Skin epidermis (tissue), 12 donors: ENCODE measurements at regions not wholly inside any gene's neighbourhood (a gene's known extent, or its start where the extent isn't known, plus 50 kb on each side); places are given as distances from the start of the nearest gene placed in this dataset.

Experiments used
- H3K27ac ChIP-seq, 21 experiments: fragments of 200-600 bp; sonication (generic) in 11 of 21; one replicate each; pipeline ENCODE4 v1.5.0; 2020; ENCODE audit warnings: mild to moderate bottlenecking in 3 of 21, inconsistent platforms in 2 of 21, moderate library complexity in 2 of 21
- H3K4me3 ChIP-seq, 7 experiments: fragments of 200-600 bp; sonication (generic) in 2 of 7; one replicate each; pipeline ENCODE4 v1.5.0; 2020; ENCODE audit warnings: inconsistent platforms in 2 of 7, mild to moderate bottlenecking in 2 of 7, moderate library complexity in 1 of 7

- no peak overlapping the region for H3K27ac ChIP-seq
- no peak overlapping the region for H3K4me3 ChIP-seq
Measured at GRCh38 chr16:6888531-6888930, 444.1 kb upstream of the RBFOX1 start.

DNA sequence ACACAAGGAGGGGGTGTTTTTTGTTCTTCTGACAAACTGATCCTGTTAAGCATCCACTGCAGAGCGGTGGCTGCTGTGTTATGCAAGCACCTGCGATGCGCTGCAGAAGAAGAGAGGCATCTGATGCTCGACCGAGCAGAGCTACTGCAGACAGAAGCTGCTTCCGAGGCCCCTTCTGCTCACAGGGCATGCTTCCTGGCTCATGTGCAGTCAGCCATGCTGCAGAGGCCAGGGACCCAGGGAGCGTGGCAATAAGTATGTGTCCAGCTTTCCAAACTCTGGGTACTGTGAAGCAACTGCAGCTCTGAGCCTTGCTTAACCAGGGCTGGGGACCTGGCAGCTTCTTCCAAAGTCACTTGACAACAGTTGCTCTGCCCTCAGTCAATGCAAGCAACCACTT lies 448.6 kb upstream of the RBFOX1 start:
- H3K4me3 ChIP-seq, result no peak overlapping the region
- H3K27ac ChIP-seq, result no peak overlapping the region

GRCh38 chr16:6880263-6880662 lies 452.4 kb upstream of the RBFOX1 start:
- Histone ChIP-seq H3K27ac (no peak overlapping the region), H3K4me3 (no peak overlapping the region)

DNA sequence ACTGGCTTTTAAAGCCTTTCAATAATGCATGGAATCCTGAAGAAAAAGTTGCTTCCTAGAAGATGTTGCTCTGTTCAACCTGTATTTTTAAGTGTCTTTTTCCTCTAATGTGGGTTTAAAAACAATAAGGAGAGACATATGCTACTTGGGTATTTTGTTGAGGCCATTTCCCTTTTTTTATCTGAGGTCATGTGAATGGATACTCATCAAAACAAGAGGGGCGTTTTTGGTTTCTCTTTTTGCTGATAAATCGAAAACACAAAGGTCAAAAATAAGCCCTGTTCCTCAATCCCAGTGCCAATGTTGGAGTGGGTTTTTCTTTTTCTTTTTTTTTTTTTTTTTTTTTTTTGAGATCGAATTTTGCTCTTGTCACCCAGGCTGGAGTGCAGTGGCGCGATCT lies 468.0 kb upstream of the RBFOX1 start:
- no peak overlapping the region for H3K4me3 ChIP-seq
- peak overlapping the region in 1 of 21 experiments; percentile 17 for H3K27ac ChIP-seq

DNA sequence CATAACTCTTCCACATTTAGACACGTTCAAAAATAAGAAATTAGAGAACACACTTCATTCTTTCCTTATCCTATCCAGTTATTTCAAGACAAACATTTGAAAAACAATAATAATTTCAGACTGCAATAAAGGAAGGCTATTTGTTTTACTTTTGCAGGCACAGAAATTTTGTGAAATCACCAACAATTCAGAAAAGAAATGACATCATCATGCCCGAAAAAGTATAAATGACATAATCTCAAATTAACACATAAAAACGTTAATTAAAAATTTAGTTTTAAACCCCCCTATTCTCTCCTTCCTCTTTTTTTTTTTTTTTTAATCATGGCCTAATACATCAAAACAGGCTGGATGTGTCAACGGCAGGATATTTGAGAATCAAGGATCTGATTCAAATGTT lies 468.4 kb upstream of the RBFOX1 start:
- no peak overlapping the region for H3K4me3 ChIP-seq
- H3K27ac ChIP-seq, result peak overlapping the region in 1 of 21 experiments; percentile 17

DNA sequence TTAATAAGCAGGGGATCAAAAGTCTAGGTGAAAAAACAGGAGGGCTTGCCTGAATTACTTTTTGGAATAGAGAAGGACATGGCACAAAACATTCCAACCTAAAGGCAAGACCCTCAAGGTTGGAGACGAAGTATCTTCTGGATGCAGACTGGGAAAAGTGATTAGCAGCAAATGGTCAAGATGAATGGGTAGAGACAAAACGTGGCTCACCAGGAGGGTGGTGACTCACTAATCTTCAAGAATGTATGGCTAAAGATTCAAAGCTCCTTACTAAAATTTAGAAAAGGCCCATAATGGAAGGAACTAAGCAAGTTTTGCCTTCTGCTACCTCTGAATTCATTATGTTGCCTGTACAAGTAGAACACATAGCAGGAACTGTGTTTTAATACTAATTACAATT lies 469.5 kb upstream of the RBFOX1 start:
- Histone ChIP-seq H3K27ac (no peak overlapping the region), H3K4me3 (no peak overlapping the region)

- no peak overlapping the region for H3K27ac ChIP-seq
- H3K4me3 ChIP-seq, result no peak overlapping the region
Measured at GRCh38 chr16:6861815-6862477, 470.7 kb upstream of the RBFOX1 start.

DNA sequence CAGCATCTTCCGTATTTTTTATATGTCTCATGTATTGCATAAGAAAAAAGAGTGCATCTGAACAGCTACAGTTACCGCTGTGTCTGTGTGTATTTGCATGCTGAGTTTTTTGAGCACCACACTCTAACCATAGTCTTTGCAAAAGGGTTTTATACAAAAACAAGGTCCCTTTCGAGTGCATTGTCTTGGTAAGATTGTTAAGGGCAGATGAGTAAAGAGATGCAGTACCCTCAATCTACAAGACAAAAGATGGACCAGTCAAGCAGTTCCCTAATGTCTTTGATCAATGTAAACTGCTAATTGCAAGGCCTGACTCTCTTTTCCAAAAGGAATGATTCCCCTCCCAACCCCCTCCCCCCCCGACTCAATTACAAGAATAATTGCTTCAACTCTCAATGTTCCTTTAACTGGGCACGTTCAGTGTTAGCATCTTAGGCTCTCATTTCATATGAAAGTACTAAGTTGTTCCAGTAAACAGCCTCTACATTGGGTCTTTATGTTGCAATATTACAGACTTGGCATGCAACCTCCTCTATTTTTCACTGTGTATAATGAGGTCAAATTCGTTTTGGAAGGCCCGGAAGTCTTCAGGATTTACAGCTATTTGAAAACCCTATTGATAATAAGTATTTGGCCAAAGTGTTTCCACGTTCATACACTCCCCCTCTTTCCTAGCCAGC lies 471.4 kb upstream of the RBFOX1 start:
- H3K27ac ChIP-seq, result no peak overlapping the region
- no peak overlapping the region for H3K4me3 ChIP-seq

DNA sequence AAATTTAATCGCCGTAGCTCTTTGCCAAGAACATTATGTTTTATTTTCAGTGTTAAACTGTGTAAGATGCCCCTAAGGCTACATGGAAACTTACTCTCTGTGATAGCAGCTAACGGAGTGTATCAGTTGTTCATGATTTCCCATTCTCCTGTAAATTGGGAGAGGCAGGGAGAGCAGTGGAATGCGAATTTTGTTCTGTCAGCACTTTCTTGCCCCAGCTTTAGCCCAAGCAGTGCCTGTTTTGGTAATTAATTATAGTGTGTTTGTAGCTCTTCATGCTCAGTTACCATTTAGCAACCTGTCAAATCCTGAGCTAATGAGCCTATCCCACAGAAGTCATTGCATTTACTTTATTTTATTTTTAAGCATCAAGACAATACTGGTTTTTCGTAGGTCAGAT lies 475.1 kb upstream of the RBFOX1 start:
- Histone ChIP-seq H3K27ac (no peak overlapping the region), H3K4me3 (no peak overlapping the region)

- H3K27ac ChIP-seq, result no peak overlapping the region
- H3K4me3 ChIP-seq, result no peak overlapping the region
Measured at GRCh38 chr16:6856578-6856977, 476.1 kb upstream of the RBFOX1 start.

DNA sequence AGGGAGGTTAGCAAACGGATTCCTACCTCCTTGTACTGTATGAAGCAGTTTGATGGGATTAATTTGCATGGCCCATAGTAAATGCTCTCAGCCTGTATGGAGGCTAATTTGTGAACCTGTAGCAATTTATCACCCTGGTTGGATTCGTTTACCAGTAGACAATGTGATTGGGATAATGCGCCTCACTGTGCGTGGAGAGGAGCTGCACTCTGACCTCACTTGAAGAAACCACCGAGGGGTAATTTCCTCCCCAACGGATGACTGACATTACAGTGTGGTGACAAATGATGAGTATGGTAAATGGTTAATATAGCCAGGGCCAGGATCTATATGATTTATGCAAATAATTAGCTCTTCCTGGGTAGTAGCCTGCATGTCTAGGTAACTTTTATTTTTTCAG lies 479.1 kb upstream of the RBFOX1 start:
- Histone ChIP-seq H3K4me3 (no peak overlapping the region), H3K27ac (no peak overlapping the region)

- Histone ChIP-seq H3K27ac (no peak overlapping the region), H3K4me3 (no peak overlapping the region)
Measured at GRCh38 chr16:6852643-6853225, 479.9 kb upstream of the RBFOX1 start.

- Histone ChIP-seq H3K4me3 (no peak overlapping the region), H3K27ac (no peak overlapping the region)
Measured at GRCh38 chr16:6846452-6846851, 486.2 kb upstream of the RBFOX1 start.

GRCh38 chr16:6841392-6841791 lies 491.3 kb upstream of the RBFOX1 start:
- H3K27ac ChIP-seq, result no peak overlapping the region
- H3K4me3 ChIP-seq, result no peak overlapping the region

GRCh38 chr16:6837722-6838121 lies 494.9 kb upstream of the RBFOX1 start:
- no peak overlapping the region for H3K27ac ChIP-seq

GRCh38 chr16:6836766-6837165 lies 495.9 kb upstream of the RBFOX1 start:
- Histone ChIP-seq H3K27ac (no peak overlapping the region), H3K4me3 (no peak overlapping the region)

More at GRCh38 chr16:6837722-6838121, 494.9 kb upstream of the RBFOX1 start:
- H3K4me3 ChIP-seq, result no peak overlapping the region

GRCh38 chr16:6835941-6836340 lies 496.7 kb upstream of the RBFOX1 start:
- H3K27ac ChIP-seq, result no peak overlapping the region
- H3K4me3 ChIP-seq, result no peak overlapping the region

GRCh38 chr16:6835516-6835915 lies 497.1 kb upstream of the RBFOX1 start:
- no peak overlapping the region for H3K27ac ChIP-seq
- no peak overlapping the region for H3K4me3 ChIP-seq

- H3K27ac ChIP-seq, result no peak overlapping the region
Measured at GRCh38 chr16:6828690-6829089, 504.0 kb upstream of the RBFOX1 start.

DNA sequence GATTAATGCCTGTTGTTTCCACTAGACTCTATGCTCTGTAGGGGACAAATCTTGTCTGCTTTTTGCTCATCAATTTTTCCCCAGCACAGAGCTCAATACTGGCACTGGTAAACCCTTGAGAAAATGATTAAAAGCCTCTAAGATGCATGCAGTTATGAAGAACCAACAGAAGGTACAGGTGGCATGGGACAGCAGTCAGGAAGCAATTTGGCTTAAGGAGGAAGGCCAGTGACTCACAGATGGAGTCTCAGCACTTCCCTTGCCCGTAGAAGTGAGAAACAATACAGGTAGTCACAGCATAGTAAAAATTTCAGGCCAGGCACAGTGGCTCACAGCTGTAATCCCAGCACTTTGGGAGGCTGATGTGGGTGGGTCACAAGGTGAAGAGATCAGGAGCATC lies 504.7 kb upstream of the RBFOX1 start:
- H3K4me3 ChIP-seq, result no peak overlapping the region
- no peak overlapping the region for H3K27ac ChIP-seq

More at GRCh38 chr16:6828690-6829089, 504.0 kb upstream of the RBFOX1 start:
- H3K4me3 ChIP-seq, result no peak overlapping the region

DNA sequence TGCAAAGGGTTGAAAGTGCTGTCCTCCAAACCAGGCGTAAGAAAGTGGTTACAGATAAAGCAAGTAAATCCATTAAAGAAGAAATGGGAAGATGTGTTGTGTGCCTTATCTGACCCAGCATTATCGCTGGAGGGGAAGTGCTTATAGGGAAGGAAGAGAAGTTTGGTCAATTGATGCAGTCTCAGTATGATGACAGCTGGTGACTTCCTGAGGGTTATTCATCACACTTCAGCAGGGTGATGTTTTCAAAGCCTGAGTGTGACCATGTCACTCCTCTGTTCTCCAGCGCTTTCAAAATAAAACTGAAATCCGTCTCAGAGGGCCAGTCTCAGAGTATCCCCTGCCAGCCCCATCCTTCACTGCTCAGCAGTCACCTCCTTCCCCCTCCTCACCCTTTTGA lies 505.4 kb upstream of the RBFOX1 start:
- Histone ChIP-seq H3K27ac (no peak overlapping the region), H3K4me3 (no peak overlapping the region)
